ENCODE measurements at regions not wholly inside any gene's neighbourhood (a gene's known extent, or its start where the extent isn't known, plus 50 kb on each side); places are given as distances from the start of the nearest gene placed in this dataset.

DNA sequence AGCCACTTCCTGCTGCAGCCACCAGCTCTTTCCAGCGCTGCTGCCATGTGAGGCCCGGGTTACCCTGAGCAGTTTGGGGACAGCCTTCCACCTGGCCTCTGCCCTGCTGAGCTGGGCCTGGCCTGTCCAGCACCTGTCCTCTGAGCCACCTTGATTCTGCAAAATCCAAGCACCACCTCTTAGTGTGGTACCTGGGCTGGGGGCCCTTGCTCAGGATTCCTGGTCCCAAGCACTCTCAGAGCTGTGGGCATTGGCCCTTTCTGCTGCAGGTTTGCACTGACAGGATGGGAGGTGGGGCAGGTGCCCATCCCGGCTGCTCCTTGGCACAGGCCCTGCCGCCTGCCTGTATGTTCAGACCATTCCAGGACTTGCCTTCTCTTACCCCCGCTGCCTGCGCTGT lies 309.2 kb upstream of the IRX4 start:
- TF ChIP-seq, protein P1, sequence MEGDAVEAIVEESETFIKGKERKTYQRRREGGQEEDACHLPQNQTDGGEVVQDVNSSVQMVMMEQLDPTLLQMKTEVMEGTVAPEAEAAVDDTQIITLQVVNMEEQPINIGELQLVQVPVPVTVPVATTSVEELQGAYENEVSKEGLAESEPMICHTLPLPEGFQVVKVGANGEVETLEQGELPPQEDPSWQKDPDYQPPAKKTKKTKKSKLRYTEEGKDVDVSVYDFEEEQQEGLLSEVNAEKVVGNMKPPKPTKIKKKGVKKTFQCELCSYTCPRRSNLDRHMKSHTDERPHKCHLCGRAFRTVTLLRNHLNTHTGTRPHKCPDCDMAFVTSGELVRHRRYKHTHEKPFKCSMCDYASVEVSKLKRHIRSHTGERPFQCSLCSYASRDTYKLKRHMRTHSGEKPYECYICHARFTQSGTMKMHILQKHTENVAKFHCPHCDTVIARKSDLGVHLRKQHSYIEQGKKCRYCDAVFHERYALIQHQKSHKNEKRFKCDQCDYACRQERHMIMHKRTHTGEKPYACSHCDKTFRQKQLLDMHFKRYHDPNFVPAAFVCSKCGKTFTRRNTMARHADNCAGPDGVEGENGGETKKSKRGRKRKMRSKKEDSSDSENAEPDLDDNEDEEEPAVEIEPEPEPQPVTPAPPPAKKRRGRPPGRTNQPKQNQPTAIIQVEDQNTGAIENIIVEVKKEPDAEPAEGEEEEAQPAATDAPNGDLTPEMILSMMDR (IDR thresholded peaks at IDR 0.05; ENCODE audit: low read depth, low read length): no peak
- TF ChIP-seq EZH2phosphoT487 (IDR thresholded peaks at IDR 0.05; ENCODE audit: low read depth): no peak

Data from OCI-LY3 (cell line).